SK-N-SH (cell line): ENCODE measurements at regions not wholly inside any gene's neighbourhood (a gene's known extent, or its start where the extent isn't known, plus 50 kb on each side); places are given as distances from the start of the nearest gene placed in this dataset.
"Not testable (repeated sequence)": the region's sequence is repeated elsewhere in the genome, so short reads cannot be mapped to it uniquely, and the experiment has no call there.

Experiments
- CTCF ChIA-PET: fragments of 300-600, 350-600 bp; formaldehyde crosslinking; extraction: SDS; loops from one replicate; lab custom pipeline; 2021; lab: Yijun Ruan, JAX
- POLR2A ChIA-PET: fragments of 350-600 bp; sonication (Branson Sonifier 250); formaldehyde crosslinking; extraction: SDS; loops from one replicate; lab custom pipeline; 2020; ENCODE audit warnings: antibody characterized with exemption, inconsistent platforms; lab: Yijun Ruan, JAX
- DNase-seq: peaks from one replicate; pipeline ENCODE4 v3.0.0; 2012
- H2AFZ ChIP-seq: fragments of 200-600 bp; sonication (generic); 2 replicates; pipeline ENCODE4 v1.8.1; 2016; ENCODE audit warnings: antibody characterized with exemption, mild to moderate bottlenecking, low read depth
- H3F3A ChIP-seq: fragments of 200-600 bp; sonication (generic); replicated peaks from 2 replicates; pipeline ENCODE3; 2016; ENCODE audit warnings: antibody characterized with exemption, mild to moderate bottlenecking; ENCODE audit not compliant: insufficient read depth
- H3K27ac ChIP-seq, 2 experiments: fragments of 200-500 bp in 1 of 2; fragments of 200-600 bp in 1 of 2; sonication (Bioruptor generic) in 1 of 2; sonication (generic), shearing (Covaris generic) in 1 of 2; 2 replicates each; pipeline versions ENCODE4 v1.5.1 to v1.6.1; 2014 to 2016; ENCODE audit warnings: low read depth in 2 of 2, inconsistent platforms in 1 of 2, low read length in 1 of 2, mild to moderate bottlenecking in 1 of 2, mixed read lengths in 1 of 2
- H3K27me3 ChIP-seq: fragments of 200-600 bp; sonication (generic), shearing (Covaris generic); 2 replicates; pipeline ENCODE4 v1.6.1; 2016; ENCODE audit warnings: mixed run types; ENCODE audit not compliant: insufficient read depth
- H3K36me3 ChIP-seq, 2 experiments: fragments of 200-500 bp in 1 of 2; fragments of 200-600 bp in 1 of 2; sonication (Bioruptor generic) in 1 of 2; sonication (generic) in 1 of 2; replicated peaks in 1 of 2; 2 replicates each; pipeline versions ENCODE3 to v1.5.1; 2014 to 2016; ENCODE audit warnings: low read length in 1 of 2, mild to moderate bottlenecking in 1 of 2; ENCODE audit not compliant: insufficient read depth in 2 of 2, control insufficient read depth in 1 of 2
- H3K4me1 ChIP-seq, 2 experiments: fragments of 200-500 bp in 1 of 2; fragments of 200-600 bp in 1 of 2; sonication (Bioruptor generic) in 1 of 2; sonication (generic), shearing (Covaris generic) in 1 of 2; 2 replicates each; pipeline versions ENCODE4 v1.5.1 to v1.6.1; 2014 to 2016; ENCODE audit warnings: low read depth in 1 of 2, low read length in 1 of 2, mixed run types in 1 of 2; ENCODE audit not compliant: insufficient read depth in 2 of 2, control insufficient read depth in 1 of 2
- H3K4me2 ChIP-seq: fragments of 200-600 bp; sonication (generic), shearing (Covaris generic); 2 replicates; pipeline ENCODE4 v1.6.1; 2017; ENCODE audit warnings: mixed run types
- H3K4me3 ChIP-seq, 2 experiments: fragments of 200-500 bp in 1 of 2; fragments of 200-600 bp in 1 of 2; sonication (Bioruptor generic) in 1 of 2; sonication (generic), shearing (Covaris generic) in 1 of 2; 2 replicates each; pipeline versions ENCODE4 v1.5.1 to v1.8.1; 2014 to 2016; ENCODE audit warnings: low read depth in 2 of 2, inconsistent platforms in 1 of 2, low read length in 1 of 2, mild to moderate bottlenecking in 1 of 2, mixed read lengths in 1 of 2, moderate library complexity in 1 of 2
- H3K79me2 ChIP-seq: fragments of 200-600 bp; sonication (generic); 2 replicates; pipeline ENCODE4 v1.8.1; 2017; ENCODE audit warnings: mild to moderate bottlenecking; ENCODE audit not compliant: insufficient read depth
- H3K9ac ChIP-seq: fragments of 200-600 bp; sonication (generic); 2 replicates; pipeline ENCODE4 v1.6.1; 2017; ENCODE audit warnings: mixed run types
- H3K9me2 ChIP-seq: fragments of 200-600 bp; sonication (generic); 2 replicates; pipeline ENCODE4 v1.6.1; 2017; ENCODE audit warnings: mixed run types
- H3K9me3 ChIP-seq: fragments of 200-600 bp; sonication (generic); 2 replicates; pipeline ENCODE4 v1.6.1; 2017; ENCODE audit warnings: mixed run types, mild to moderate bottlenecking, moderate library complexity
- H4K20me1 ChIP-seq: fragments of 200-600 bp; sonication (generic); 2 replicates; pipeline ENCODE4 v1.6.1; 2017; ENCODE audit warnings: mild to moderate bottlenecking, mixed run types; ENCODE audit not compliant: insufficient read depth
- CTCF ChIP-seq: fragments of 200-600 bp; sonication (generic); IDR thresholded peaks from 2 replicates; pipeline ENCODE4 v1.6.1; 2017; ENCODE audit warnings: antibody characterized with exemption, mild to moderate bottlenecking, moderate library complexity
- FOSL2 ChIP-seq: IDR thresholded peaks from 2 replicates; pipeline ENCODE4 v1.4.0; 2012; ENCODE audit warnings: low read depth, mild to moderate bottlenecking, moderate library complexity, borderline replicate concordance
- FOXM1 ChIP-seq: IDR thresholded peaks from 2 replicates; pipeline ENCODE4 v1.4.0; 2012; ENCODE audit warnings: low read depth, mild to moderate bottlenecking
- IRF3 ChIP-seq: fragments of 150-350 bp; IDR thresholded peaks from 2 replicates; pipeline ENCODE4 v1.6.1; 2016; ENCODE audit warnings: mild to moderate bottlenecking, low read depth, low read length
- JUND ChIP-seq: IDR thresholded peaks from 2 replicates; pipeline ENCODE4 v1.4.0; 2012
- MAX ChIP-seq: IDR thresholded peaks from 2 replicates; pipeline ENCODE4 v1.4.0; 2012; ENCODE audit warnings: low read depth
- NRF1 ChIP-seq: IDR thresholded peaks from 2 replicates; pipeline ENCODE4 v1.6.1; 2012; ENCODE audit warnings: low read depth, mild to moderate bottlenecking, low read length
- PBX3 ChIP-seq: IDR thresholded peaks from 2 replicates; pipeline ENCODE4; 2012
- RAD21 ChIP-seq: IDR thresholded peaks from 2 replicates; pipeline ENCODE4 v1.6.1; 2012; ENCODE audit warnings: mild to moderate bottlenecking, low read length
- REST ChIP-seq: IDR thresholded peaks from 2 replicates; pipeline ENCODE4 v1.6.1; 2012; ENCODE audit warnings: mild to moderate bottlenecking, low read depth, low read length, moderate library complexity
- RFX5 ChIP-seq: IDR thresholded peaks from 2 replicates; pipeline ENCODE4 v1.6.1; 2012; ENCODE audit warnings: mild to moderate bottlenecking, improper control_type of control experiment, low read length
- SIN3A ChIP-seq: IDR thresholded peaks from 2 replicates; pipeline ENCODE4 v1.6.1; 2012; ENCODE audit warnings: low read depth, mild to moderate bottlenecking, low read length, moderate library complexity, borderline replicate concordance
- SMC3 ChIP-seq: IDR thresholded peaks from 2 replicates; pipeline ENCODE4 v1.6.1; 2012; ENCODE audit warnings: low read depth, low read length, improper control_type of control experiment
- TCF12 ChIP-seq: IDR thresholded peaks from 2 replicates; pipeline ENCODE4 v1.4.0; 2012
- ZBTB33 ChIP-seq: IDR thresholded peaks from 2 replicates; pipeline ENCODE4 v1.4.0; 2012; ENCODE audit warnings: low read depth, borderline replicate concordance
- WGBS: methylation state at CpG from one replicate; pipeline ENCODE4 v1.1.6; 2017; ENCODE audit warnings: low lambda C conversion rate; 5-methylcytosine and 5-hydroxymethylcytosine counted together

- no peak for TF ChIP-seq CTCF
- no peak for TF ChIP-seq SMC3
- no peak for TF ChIP-seq PBX3
- TF ChIP-seq MAX: no peak
- no peak for TF ChIP-seq RAD21
These were observed 62.6 kb upstream of the TEX13D start (continued) for GRCh38 chrX:124269881-124270280.

- H4K20me1 ChIP-seq, H3F3A ChIP-seq, POLR2A ChIA-PET, H3K4me2 ChIP-seq, H3K27me3 ChIP-seq, H2AFZ ChIP-seq, H3K4me3 ChIP-seq, H3K79me2 ChIP-seq, H3K27ac ChIP-seq, DNase-seq, H3K9me2 ChIP-seq, H3K4me1 ChIP-seq, H3K36me3 ChIP-seq, H3K9ac ChIP-seq, H3K9me3 ChIP-seq: not testable (repeated sequence)
- CTCF ChIA-PET: interaction anchor here (1.5 kb wide), 1 partner anchor 11 kb away, joined by 5 read pairs; no protein-coding TSS in a partner anchor
These were observed 60.9 kb upstream of the TEX13D start for GRCh38 chrX:124271599-124271998.

GRCh38 chrX:124272370-124272982, 60.0 kb upstream of the TEX13D start:
- H3K27ac ChIP-seq: no peak overlapping the region
- POLR2A ChIA-PET: no interaction called here
- no peaks in the 10 kb centered on the region for H3K79me2 ChIP-seq
- H3K4me3 ChIP-seq: no peak overlapping the region
- WGBS: 40% methylated on average over 5 of the region's 5 CpGs
- H3K9me3 ChIP-seq: no peaks in the 10 kb centered on the region
- TF ChIP-seq RFX5 (no peak), RAD21 (no peak), ZBTB33 (no peak), SIN3A (no peak), FOXM1 (no peak), JUND (no peak), NRF1 (no peak), IRF3 (no peak), FOSL2 (no peak), REST (no peak), TCF12 (no peak)
- H3K4me2 ChIP-seq: no peak overlapping the region
- H3K9ac ChIP-seq: no peak overlapping the region
- no peak overlapping the region for H2AFZ ChIP-seq
- H3K27me3 ChIP-seq: peaks cover 5% of the 10 kb centered on the region; the same call in 1 of the 2 replicates
- CTCF ChIA-PET: no interaction called here
- H3F3A ChIP-seq: no peaks in the 10 kb centered on the region
- no peaks in the 10 kb centered on the region for H3K9me2 ChIP-seq
- no peaks in the 10 kb centered on the region for H3K36me3 ChIP-seq
- no peaks in the 10 kb centered on the region for H3K4me1 ChIP-seq
- DNase-seq: no peak
- no peaks in the 10 kb centered on the region for H4K20me1 ChIP-seq
